DOHH2 (cell line): ENCODE measurements at regions not wholly inside any gene's neighbourhood (a gene's known extent, or its start where the extent isn't known, plus 50 kb on each side); places are given as distances from the start of the nearest gene placed in this dataset.

Experiments
- EZH2phosphoT487 ChIP-seq: fragments of 200-600 bp; sonication (generic); IDR thresholded peaks from 2 replicates; pipeline ENCODE4 v1.6.1; 2017; ENCODE audit warnings: borderline replicate concordance, mild to moderate bottlenecking, antibody characterized with exemption, low read length, moderate library complexity, mixed read lengths
- TF ChIP-seq, protein P1 (sequence below): fragments of 200-600 bp; sonication (generic); IDR thresholded peaks from one replicate; pipeline ENCODE4 v1.5.1; 2014; ENCODE audit warnings: antibody characterized with exemption, mild to moderate bottlenecking, low read depth, low read length; ENCODE audit not compliant: poor library complexity, severe bottlenecking

DNA sequence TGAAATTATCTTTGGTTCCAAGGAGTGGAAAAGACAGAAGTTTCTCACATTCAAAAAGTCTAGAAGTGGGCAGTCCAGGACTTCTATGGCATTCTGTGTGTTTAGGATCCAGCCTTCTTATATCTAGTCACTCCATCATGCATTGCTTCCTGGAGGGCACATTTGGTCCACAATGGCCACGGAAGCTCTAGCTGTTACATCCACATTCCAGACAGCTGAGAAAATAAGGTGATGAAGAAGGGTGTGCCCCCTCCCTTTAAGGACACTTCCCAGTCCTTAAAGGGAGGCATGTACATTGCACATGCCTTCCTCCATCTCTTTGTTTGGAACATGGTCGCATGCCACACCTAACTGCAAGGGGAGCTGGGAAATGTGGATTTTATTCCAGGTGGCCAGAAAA, 59.9 kb upstream of the BZW1 start:
- no peak for TF ChIP-seq EZH2phosphoT487
- TF ChIP-seq, protein P1, sequence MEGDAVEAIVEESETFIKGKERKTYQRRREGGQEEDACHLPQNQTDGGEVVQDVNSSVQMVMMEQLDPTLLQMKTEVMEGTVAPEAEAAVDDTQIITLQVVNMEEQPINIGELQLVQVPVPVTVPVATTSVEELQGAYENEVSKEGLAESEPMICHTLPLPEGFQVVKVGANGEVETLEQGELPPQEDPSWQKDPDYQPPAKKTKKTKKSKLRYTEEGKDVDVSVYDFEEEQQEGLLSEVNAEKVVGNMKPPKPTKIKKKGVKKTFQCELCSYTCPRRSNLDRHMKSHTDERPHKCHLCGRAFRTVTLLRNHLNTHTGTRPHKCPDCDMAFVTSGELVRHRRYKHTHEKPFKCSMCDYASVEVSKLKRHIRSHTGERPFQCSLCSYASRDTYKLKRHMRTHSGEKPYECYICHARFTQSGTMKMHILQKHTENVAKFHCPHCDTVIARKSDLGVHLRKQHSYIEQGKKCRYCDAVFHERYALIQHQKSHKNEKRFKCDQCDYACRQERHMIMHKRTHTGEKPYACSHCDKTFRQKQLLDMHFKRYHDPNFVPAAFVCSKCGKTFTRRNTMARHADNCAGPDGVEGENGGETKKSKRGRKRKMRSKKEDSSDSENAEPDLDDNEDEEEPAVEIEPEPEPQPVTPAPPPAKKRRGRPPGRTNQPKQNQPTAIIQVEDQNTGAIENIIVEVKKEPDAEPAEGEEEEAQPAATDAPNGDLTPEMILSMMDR = no peak
